SK-N-SH (cell line): ENCODE measurements at regions not wholly inside any gene's neighbourhood (a gene's known extent, or its start where the extent isn't known, plus 50 kb on each side); places are given as distances from the start of the nearest gene placed in this dataset.

Experiments used
- EP300 ChIP-seq, 2 experiments: IDR thresholded peaks; 2 replicates each; pipeline versions ENCODE4 v1.4.0 to v1.6.1; 2012; ENCODE audit warnings: borderline replicate concordance in 1 of 2, low read depth in 1 of 2, low read length in 1 of 2
- FOXJ3 ChIP-seq: sonication (generic); formaldehyde crosslinking; IDR thresholded peaks from 2 replicates; pipeline ENCODE4 v1.5.1; 2020; ENCODE audit warnings: mild to moderate bottlenecking, missing genetic modification reagents
- GATA2 ChIP-seq: sonication (generic); formaldehyde crosslinking; IDR thresholded peaks from 2 replicates; pipeline ENCODE4 v1.5.0; 2020; ENCODE audit warnings: mild to moderate bottlenecking, missing genetic modification reagents
- NRF1 ChIP-seq: IDR thresholded peaks from 2 replicates; pipeline ENCODE4 v1.6.1; 2012; ENCODE audit warnings: low read depth, mild to moderate bottlenecking, low read length
- TAF1 ChIP-seq: IDR thresholded peaks from 2 replicates; pipeline ENCODE4 v1.6.1; 2012; ENCODE audit warnings: low read depth, mild to moderate bottlenecking, low read length, moderate library complexity, borderline replicate concordance
- TF ChIP-seq, protein P1 (sequence below): fragments of 200-600 bp; sonication (generic); IDR thresholded peaks from 2 replicates; pipeline ENCODE4 v1.6.1; 2017; ENCODE audit warnings: antibody characterized with exemption, mild to moderate bottlenecking, moderate library complexity
- TF ChIP-seq, protein P2 (sequence below): IDR thresholded peaks from 2 replicates; pipeline ENCODE4 v1.4.0; 2012; ENCODE audit warnings: low read depth

DNA sequence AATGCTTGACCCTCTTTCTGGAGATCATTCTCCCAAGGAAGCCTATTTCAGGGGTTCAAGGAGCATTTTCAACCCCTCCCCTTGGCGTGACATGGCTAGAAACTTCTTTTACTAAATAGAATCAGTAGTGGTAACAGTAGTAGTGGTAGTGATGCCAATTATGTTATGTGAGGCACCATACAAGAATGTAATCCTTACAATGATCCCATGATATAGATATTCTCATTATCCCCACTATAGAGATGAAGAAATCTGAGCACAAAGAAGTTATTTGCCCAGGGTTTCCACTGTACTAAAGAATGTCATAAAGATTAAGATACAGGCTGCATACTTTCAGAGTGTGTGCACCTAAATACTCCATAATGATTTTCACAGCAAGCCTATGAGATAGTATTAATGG, 155.4 kb upstream of the CLINT1 start:
- TF ChIP-seq, protein P1, sequence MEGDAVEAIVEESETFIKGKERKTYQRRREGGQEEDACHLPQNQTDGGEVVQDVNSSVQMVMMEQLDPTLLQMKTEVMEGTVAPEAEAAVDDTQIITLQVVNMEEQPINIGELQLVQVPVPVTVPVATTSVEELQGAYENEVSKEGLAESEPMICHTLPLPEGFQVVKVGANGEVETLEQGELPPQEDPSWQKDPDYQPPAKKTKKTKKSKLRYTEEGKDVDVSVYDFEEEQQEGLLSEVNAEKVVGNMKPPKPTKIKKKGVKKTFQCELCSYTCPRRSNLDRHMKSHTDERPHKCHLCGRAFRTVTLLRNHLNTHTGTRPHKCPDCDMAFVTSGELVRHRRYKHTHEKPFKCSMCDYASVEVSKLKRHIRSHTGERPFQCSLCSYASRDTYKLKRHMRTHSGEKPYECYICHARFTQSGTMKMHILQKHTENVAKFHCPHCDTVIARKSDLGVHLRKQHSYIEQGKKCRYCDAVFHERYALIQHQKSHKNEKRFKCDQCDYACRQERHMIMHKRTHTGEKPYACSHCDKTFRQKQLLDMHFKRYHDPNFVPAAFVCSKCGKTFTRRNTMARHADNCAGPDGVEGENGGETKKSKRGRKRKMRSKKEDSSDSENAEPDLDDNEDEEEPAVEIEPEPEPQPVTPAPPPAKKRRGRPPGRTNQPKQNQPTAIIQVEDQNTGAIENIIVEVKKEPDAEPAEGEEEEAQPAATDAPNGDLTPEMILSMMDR, result no peak
- TF ChIP-seq FOXJ3, result no peak
- TF ChIP-seq, protein P2, sequence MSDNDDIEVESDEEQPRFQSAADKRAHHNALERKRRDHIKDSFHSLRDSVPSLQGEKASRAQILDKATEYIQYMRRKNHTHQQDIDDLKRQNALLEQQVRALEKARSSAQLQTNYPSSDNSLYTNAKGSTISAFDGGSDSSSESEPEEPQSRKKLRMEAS, result no peak
- TF ChIP-seq NRF1, result no peak
- no peak for TF ChIP-seq GATA2
- no peak for TF ChIP-seq TAF1
- TF ChIP-seq EP300 (IDR thresholded peaks at IDR 0.05; ENCODE audit: borderline replicate concordance in 1 of 2, low read depth in 1 of 2, low read length in 1 of 2), result no peak
